ENCODE measurements at regions not wholly inside any gene's neighbourhood (a gene's known extent, or its start where the extent isn't known, plus 50 kb on each side); places are given as distances from the start of the nearest gene placed in this dataset.

DNA sequence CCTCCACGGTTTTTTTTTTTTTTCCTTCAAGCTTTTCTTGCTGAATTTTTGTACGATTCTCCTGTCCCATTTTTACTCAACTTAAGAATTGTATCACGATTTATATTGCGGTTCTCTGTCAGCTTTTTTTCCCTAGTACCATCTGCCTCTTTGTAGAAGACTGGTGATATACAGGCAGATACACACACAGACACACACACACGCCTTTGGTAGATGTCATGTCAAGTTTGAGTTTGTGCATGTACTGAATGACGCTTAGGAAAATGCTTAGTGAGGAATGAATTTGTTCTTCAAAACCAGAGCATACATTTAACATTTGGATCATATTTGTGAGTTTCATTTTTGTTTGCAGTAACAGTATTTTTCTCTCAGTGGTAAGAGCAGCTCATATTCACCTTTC is 82.0 kb upstream of the MBNL2 start:
- Mint-ChIP-seq H3K9me3 (ENCODE audit: insufficient read depth) (no peaks in the 10 kb centered on the region), H3K4me1 (peaks cover 9% of the 10 kb centered on the region), H3K27me3 (peaks cover 34% of the 10 kb centered on the region), H3K27ac (no peak overlapping the region), H3K4me3 (no peak overlapping the region)
- CTCF ChIA-PET: no interaction called here
- Histone ChIP-seq H3K79me2 (ENCODE audit: control insufficient read depth, insufficient read depth, low read length) (no peaks in the 10 kb centered on the region), H3K4me1 (ENCODE audit: control insufficient read depth in 2 of 2, insufficient read depth in 2 of 2, low read length in 2 of 2) (no peaks in the 10 kb centered on the region), H3K27ac (ENCODE audit: low read length in 2 of 2) (no peak overlapping the region), H2AFZ (ENCODE audit: insufficient read depth, low read depth, low read length, poor library complexity, severe bottlenecking) (no peak overlapping the region), H3K4me3 (ENCODE audit: control extremely low read depth in 1 of 5, extremely low read depth in 1 of 5, insufficient read depth in 1 of 5, low read depth in 2 of 5, low read length in 4 of 5) (no peak overlapping the region), H3K9ac (ENCODE audit: low read length) (no peak overlapping the region), H3K27me3 (replicated peaks in 1 of 4; ENCODE audit: control extremely low read depth in 1 of 4, control insufficient read depth in 3 of 4, insufficient read depth in 4 of 4, low read length in 3 of 4) (no peaks in the 10 kb centered on the region), H3K36me3 (replicated peaks in 1 of 2; ENCODE audit: control extremely low read depth in 1 of 2, control insufficient read depth in 1 of 2, extremely low read depth in 1 of 2, insufficient read depth in 2 of 2, low read length in 1 of 2) (no peaks in the 10 kb centered on the region), H3K4me2 (replicated peaks; ENCODE audit: low read depth, low read length, poor library complexity, severe bottlenecking) (no peak overlapping the region), H3K9me3 (ENCODE audit: control extremely low read depth in 1 of 3, control insufficient read depth in 2 of 3, insufficient read depth in 1 of 3, low read length in 2 of 3) (no peaks in the 10 kb centered on the region), H4K20me1 (ENCODE audit: control insufficient read depth, insufficient read depth, low read length, poor library complexity, severe bottlenecking) (no peaks in the 10 kb centered on the region)
- TF ChIP-seq, protein P1, sequence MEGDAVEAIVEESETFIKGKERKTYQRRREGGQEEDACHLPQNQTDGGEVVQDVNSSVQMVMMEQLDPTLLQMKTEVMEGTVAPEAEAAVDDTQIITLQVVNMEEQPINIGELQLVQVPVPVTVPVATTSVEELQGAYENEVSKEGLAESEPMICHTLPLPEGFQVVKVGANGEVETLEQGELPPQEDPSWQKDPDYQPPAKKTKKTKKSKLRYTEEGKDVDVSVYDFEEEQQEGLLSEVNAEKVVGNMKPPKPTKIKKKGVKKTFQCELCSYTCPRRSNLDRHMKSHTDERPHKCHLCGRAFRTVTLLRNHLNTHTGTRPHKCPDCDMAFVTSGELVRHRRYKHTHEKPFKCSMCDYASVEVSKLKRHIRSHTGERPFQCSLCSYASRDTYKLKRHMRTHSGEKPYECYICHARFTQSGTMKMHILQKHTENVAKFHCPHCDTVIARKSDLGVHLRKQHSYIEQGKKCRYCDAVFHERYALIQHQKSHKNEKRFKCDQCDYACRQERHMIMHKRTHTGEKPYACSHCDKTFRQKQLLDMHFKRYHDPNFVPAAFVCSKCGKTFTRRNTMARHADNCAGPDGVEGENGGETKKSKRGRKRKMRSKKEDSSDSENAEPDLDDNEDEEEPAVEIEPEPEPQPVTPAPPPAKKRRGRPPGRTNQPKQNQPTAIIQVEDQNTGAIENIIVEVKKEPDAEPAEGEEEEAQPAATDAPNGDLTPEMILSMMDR (IDR thresholded peaks at IDR 0.05): no peak
- TF ChIP-seq EZH2 (IDR thresholded peaks at IDR 0.05; ENCODE audit: borderline replicate concordance, insufficient read depth, low read depth, low read length, poor library complexity, severe bottlenecking): no peak
- no peak for DNase-seq
- POLR2A ChIA-PET: no interaction called here
- no peak for ATAC-seq (ENCODE audit: low read depth)
- 33% methylated on average over 1 of the region's 6 CpGs for WGBS (ENCODE audit: insufficient coverage)
- intact Hi-C loops (cut with micrococcal nuclease): no loop called here

DNA sequence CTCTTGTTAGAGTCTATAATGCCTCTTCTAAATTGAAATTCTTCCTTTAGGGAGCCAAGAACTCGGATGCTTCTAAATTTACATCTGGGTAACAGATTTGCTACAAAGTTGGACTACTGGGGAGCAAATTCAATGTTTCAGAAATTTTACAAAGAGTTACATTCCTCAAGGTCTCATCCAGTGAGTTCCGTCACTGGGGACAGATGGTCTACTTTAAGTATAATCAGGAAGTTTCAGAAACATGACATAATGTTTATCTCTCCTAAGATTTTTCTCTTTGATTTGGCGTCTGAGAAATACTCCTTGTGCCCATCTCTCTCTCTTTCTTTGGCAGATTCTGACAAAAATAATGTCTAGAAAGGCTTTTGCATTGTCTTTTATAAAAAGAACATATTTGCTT is 81.5 kb upstream of the MBNL2 start:
- POLR2A ChIA-PET: no interaction called here
- no peak for ATAC-seq (ENCODE audit: low read depth)

More for the DNA sequence above, 81.5 kb upstream of the MBNL2 start:
- no peaks in the 10 kb centered on the region for H3K4me1 ChIP-seq (ENCODE audit: control insufficient read depth in 2 of 2, insufficient read depth in 2 of 2, low read length in 2 of 2)
- H3K36me3 ChIP-seq (replicated peaks in 1 of 2; ENCODE audit: control extremely low read depth in 1 of 2, control insufficient read depth in 1 of 2, extremely low read depth in 1 of 2, insufficient read depth in 2 of 2, low read length in 1 of 2): no peaks in the 10 kb centered on the region
- peaks cover 9% of the 10 kb centered on the region for H3K4me1 Mint-ChIP-seq
- no CpG with 5 or more reads among the region's 3 CpGs for WGBS (ENCODE audit: insufficient coverage)
- no peak overlapping the region for H3K4me3 Mint-ChIP-seq
- no peaks in the 10 kb centered on the region for H3K27me3 ChIP-seq (replicated peaks in 1 of 4; ENCODE audit: control extremely low read depth in 1 of 4, control insufficient read depth in 3 of 4, insufficient read depth in 4 of 4, low read length in 3 of 4)
- H3K79me2 ChIP-seq (ENCODE audit: control insufficient read depth, insufficient read depth, low read length): no peaks in the 10 kb centered on the region
- DNase-seq: no peak
- H3K27ac Mint-ChIP-seq: no peak overlapping the region
- no peak overlapping the region for H3K9ac ChIP-seq (ENCODE audit: low read length)
- peaks cover 35% of the 10 kb centered on the region for H3K27me3 Mint-ChIP-seq
- no peaks in the 10 kb centered on the region for H3K9me3 Mint-ChIP-seq (ENCODE audit: insufficient read depth)
- no peak for TF ChIP-seq EZH2 (IDR thresholded peaks at IDR 0.05; ENCODE audit: borderline replicate concordance, insufficient read depth, low read depth, low read length, poor library complexity, severe bottlenecking)
- TF ChIP-seq, protein P1 (IDR thresholded peaks at IDR 0.05): no peak
- H2AFZ ChIP-seq (ENCODE audit: insufficient read depth, low read depth, low read length, poor library complexity, severe bottlenecking): no peak overlapping the region
- no peak overlapping the region for H3K4me3 ChIP-seq (ENCODE audit: control extremely low read depth in 1 of 5, extremely low read depth in 1 of 5, insufficient read depth in 1 of 5, low read depth in 2 of 5, low read length in 4 of 5)
- H4K20me1 ChIP-seq (ENCODE audit: control insufficient read depth, insufficient read depth, low read length, poor library complexity, severe bottlenecking): no peaks in the 10 kb centered on the region
- no peak overlapping the region for H3K4me2 ChIP-seq (replicated peaks; ENCODE audit: low read depth, low read length, poor library complexity, severe bottlenecking)
- no peak overlapping the region for H3K27ac ChIP-seq (ENCODE audit: low read length in 2 of 2)
- CTCF ChIA-PET: no interaction called here
- H3K9me3 ChIP-seq (ENCODE audit: control extremely low read depth in 1 of 3, control insufficient read depth in 2 of 3, insufficient read depth in 1 of 3, low read length in 2 of 3): no peaks in the 10 kb centered on the region
- intact Hi-C loops (cut with micrococcal nuclease): no loop called here

Data from B cell (primary cell).